Testis (tissue), 2 donors: ENCODE measurements at regions not wholly inside any gene's neighbourhood (a gene's known extent, or its start where the extent isn't known, plus 50 kb on each side); places are given as distances from the start of the nearest gene placed in this dataset.

Experiments used
- POLR2A ChIP-seq: fragments of 450-650 bp; IDR thresholded peaks from one replicate; pipeline ENCODE4 v1.6.1; 2017; ENCODE audit warnings: antibody characterized with exemption, mild to moderate bottlenecking, moderate library complexity
- TF ChIP-seq, protein P1 (sequence below), 3 experiments: fragments of 450-650 bp in 2 of 3; fragments of 200-600 bp in 1 of 3; sonication (generic) in 1 of 3; IDR thresholded peaks; one replicate each; pipeline ENCODE4 v1.5.1; 2016 to 2019; ENCODE audit warnings: antibody characterized with exemption in 3 of 3, mild to moderate bottlenecking in 2 of 3, moderate library complexity in 1 of 3

DNA sequence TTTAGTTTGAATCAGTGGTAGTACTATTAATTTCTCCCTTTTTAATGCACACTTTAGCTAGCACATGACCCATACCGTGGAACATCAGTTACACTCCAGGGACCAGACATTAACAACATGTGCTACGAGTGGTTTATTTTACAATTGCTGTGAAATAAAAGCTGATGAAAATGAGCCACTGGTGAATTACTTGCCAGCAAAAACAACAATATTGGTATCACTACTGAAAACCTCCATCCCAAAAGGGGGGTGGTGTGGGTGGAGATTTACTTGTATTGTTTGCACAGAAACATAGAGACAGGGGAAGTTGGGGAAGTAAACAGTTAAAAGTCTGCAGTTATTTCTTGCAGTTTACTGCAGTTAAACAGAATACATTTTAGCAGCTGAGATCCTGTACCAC is 369.6 kb upstream of the GRAMD2B start:
- TF ChIP-seq, protein P1, sequence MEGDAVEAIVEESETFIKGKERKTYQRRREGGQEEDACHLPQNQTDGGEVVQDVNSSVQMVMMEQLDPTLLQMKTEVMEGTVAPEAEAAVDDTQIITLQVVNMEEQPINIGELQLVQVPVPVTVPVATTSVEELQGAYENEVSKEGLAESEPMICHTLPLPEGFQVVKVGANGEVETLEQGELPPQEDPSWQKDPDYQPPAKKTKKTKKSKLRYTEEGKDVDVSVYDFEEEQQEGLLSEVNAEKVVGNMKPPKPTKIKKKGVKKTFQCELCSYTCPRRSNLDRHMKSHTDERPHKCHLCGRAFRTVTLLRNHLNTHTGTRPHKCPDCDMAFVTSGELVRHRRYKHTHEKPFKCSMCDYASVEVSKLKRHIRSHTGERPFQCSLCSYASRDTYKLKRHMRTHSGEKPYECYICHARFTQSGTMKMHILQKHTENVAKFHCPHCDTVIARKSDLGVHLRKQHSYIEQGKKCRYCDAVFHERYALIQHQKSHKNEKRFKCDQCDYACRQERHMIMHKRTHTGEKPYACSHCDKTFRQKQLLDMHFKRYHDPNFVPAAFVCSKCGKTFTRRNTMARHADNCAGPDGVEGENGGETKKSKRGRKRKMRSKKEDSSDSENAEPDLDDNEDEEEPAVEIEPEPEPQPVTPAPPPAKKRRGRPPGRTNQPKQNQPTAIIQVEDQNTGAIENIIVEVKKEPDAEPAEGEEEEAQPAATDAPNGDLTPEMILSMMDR (IDR thresholded peaks at IDR 0.05): no peak
- no peak for TF ChIP-seq POLR2A
